COLO829 (cell line): ENCODE measurements at regions not wholly inside any gene's neighbourhood (a gene's known extent, or its start where the extent isn't known, plus 50 kb on each side); places are given as distances from the start of the nearest gene placed in this dataset.

Experiments used
- DNase-seq: peaks from one replicate; pipeline ENCODE4 v3.0.0; 2012; ENCODE audit warnings: low spot score

DNA sequence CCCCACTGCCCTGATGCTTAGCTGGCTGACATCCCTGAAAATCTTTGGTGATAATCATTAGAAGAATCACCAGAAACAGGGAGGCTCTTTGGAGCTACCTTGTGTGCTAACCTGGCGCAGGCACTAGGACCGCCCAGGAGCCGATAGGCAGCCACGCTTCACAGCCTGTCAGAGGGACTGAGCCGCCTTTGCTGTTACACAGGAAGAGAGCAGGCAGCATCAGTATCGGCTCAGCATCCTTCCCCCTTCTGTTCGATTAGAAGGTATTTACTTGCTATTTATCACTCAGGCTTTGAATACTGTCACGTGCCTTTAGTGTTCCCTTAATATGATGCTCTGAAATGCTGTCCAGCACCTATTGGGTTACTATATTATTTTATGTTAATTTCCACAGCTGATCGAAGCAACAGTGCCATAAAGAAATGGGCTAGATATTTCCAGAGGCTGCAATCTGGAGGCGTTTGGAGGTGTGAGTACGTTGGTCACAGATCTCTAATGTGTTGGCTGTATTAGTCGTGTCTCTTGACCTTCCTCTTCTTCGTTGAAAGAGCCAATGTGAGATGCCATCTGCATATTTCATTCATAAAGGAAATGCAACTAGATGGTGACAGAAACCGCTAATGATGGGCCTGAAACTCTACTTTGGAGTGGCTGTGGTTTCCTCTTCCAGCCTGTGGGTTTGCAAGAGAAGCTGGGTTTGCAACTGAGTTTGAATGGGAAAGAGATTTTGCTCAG, 110.4 kb upstream of the RAB27B start:
- no peak for DNase-seq

DNA sequence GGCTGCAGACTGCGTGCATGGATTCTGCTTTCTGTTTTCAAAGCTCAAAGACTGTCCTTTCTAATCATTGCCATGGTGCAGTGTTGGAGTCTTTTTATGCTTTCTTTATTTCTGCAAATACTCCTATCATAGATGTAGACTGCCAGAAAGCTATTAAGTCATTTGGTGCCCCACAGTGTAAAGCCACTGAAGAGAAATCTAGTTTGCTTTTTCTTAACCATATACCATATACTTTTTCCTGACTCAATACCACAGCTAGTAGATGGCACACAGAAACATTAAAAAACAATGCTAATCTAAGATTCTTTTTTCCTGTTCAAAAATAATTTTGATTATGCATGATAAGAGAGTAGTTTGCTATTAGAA, 109.9 kb upstream of the RAB27B start:
- DNase-seq, result no peak

DNA sequence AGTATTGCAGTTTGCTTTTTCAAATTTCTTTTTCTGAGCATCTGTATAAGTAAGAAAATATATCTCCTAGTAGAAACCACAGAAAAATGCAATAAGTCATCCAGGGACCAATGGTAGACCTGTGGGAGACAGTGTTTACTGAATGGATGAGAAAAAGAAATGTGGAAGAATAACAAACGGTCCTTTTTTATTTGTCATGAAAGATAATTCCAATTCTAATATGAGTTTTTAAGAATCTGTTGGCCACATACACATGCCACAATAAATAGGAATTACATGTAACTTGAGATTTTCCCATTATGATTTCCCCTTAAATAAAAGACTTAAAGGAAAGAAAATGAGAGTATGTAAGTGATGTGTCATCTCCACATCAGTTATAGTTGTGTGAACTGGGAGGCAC, 107.7 kb upstream of the RAB27B start:
- no peak for DNase-seq

DNA sequence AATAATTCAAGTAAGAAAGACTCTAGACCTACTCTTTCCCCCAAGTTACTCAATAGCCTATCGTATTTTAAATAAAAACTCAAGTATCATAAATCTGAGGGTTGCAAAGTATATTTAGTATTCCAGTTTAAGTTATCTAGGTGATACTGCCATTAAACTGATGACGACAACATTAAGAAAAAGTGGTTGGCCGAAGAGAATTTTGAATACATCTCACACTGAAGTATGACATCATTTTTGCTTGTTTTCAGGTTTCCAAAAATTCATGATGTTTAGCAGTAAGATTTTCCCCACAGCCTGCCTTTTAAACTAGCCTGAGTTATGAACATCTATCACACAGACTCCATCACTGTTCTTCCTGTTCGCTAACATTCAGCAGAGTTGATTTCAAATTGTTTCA, 102.1 kb upstream of the RAB27B start:
- DNase-seq, result no peak

DNA sequence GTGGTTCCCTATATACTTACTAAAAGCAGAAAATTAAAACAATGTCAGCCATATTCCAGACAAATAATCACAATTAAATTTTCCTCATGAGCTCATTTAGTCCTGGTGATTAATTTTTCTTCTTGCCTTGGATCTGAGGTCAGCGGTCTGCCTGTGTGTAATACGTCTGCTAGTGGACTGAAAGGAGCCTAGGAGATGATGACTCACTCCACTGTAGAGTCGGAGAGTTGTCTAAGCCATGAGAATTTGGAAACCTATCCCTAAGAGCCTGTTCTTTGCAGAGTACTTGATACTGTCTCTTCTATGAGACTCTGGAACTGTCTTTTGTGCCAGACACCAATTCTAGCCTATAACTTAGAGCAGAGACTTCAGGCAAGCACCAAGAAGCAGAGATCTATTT, 94.2 kb upstream of the RAB27B start:
- DNase-seq, result peak; percentile 13

DNA sequence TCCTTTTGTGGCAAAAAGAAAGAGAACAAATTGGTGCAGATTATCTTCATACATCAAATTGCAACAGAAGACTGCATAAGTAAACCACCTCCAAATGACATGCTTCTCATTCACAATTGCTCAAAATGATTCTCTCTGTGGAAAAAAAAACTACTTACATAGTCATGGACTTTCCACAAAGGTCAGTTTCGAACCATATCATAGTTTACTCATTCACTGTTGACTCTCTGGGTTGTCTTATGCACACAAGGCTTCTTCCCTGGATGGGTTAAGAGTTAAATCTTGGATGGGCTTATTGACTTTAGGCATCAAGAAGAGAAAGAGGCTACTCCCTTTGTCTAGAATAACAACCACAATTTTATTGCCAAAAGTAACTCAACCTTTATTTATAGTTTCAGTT, 91.3 kb upstream of the RAB27B start:
- DNase-seq, result no peak

DNA sequence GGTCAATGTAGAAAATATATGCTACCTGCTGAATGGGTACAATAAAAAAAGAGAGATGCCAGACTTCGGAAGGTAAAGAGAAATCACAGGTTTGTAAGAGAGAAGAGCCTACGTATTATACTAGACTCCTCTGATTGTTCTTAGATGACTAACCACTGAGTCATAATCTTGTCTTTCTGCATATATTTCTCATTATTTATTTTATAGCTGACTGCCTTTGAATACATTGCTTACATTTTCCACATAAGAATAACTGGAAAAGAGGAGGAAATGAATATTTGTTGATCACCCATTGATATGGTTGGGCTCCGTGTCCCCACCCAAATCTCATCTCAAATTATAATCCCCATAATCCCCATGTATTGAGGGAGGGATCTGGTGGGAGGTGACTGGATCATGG, 90.3 kb upstream of the RAB27B start:
- DNase-seq, result peak; percentile 42

DNA sequence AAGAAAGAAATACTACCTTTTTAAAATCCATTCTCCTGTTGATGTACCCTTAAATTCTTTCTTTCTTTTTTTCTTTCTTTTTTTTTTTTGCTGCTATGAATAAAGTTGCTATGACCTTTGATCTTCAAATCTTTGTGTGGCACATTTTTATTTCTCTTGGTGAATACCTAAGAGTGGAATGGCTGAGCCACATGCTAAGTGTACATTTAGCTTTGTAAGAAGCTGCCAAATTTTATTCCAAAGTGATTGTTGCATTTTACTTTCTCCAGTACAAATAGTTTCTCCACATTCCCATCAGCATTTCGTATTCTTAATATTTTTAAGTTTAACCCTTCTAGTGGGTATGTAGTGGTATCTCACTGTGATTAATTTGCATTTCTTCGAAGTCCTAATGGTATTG, 88.8 kb upstream of the RAB27B start:
- no peak for DNase-seq

DNA sequence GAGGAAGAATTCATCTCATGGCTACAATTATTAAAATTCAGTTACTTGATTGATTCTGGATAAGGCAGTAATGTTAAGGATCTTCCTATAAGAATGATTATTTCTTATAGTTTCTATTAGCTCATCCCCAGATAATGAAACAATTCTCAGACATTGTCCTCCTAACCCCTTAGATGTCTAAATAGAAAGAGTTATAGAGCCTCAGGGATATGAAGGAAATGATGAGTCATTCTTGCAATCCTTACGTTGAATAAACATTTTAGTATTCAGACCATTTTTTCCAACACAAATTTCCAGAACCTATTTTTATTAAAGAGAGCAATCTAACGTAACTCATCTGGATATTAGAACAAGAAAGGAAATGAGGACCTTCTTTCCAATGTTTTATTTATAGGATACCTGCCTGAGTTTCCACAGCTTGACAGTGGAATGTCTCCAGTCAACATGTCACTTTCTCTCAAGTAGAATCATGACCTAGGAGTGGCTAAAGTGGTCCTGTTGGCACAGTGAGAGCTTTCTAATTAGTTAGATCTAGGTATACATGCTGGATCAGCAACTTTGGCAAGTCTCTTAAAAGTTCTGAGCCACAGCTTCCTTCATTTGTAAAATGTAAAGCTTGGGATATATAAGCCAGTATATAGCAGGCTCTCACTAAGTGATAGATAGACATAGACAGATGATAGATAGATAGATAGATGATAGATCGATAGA, 88.0 kb upstream of the RAB27B start:
- DNase-seq, result peak; percentile 11

DNA sequence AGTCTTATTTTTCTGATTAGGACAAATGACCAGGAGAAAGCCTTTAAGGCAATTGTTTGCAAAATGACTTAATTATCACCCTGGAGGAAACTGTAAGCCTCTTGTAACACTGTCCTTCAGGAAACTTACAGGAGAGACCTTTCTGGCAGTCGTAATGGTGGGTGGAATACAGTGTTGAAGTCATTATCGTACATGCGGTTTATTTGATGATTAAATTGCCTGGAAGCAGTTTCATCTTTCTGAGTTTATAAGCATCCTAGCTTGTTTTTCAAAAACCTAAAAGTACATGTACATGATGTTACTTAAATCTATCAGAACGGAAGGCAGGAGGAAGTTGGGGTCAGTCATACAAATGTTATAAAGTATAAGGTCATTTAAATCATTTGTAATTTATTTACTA, 86.2 kb upstream of the RAB27B start:
- no peak for DNase-seq

DNA sequence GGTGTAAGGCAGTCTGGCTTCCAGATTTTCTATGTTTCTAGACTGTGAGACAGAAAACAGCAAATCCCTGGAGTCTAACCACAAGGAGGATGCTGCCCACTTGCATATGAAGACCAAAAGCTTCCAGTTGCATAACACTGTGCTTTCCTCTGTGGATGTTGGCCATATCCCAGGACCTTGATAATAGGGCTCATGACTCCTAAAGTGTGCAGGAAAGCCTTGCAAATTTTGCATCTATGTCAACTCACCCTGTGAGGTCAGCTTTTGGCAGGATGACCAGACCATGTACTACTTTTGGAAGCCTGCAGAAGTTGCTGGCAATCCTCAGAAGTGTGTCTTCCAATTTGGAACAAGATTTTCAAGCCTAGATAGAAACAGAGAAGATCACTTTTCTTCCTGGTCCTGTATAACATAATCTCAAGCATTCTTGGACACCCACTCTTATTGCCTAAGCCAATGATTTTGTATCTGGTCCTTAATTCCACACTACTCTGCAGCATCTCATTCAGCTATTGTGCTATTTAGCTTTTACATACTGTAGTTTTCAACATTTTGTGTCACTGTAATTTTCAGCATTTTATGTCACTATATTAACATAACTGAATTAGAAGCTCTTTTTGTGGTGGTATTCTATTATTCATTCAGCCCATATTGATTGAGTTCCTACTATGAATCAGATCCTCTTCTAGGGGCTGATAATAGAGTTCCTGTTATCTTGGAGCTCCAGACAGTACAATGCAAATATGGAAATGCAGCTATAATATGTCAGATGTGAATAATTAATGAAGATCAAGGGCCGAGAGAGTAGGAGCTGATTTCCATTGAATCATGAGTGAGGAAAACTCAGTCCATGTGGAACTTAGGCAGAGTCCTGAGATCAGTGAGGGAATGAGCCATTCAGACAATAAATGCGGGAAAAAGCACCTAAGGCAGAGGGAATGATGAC, 85.3 kb upstream of the RAB27B start:
- no peak for DNase-seq

DNA sequence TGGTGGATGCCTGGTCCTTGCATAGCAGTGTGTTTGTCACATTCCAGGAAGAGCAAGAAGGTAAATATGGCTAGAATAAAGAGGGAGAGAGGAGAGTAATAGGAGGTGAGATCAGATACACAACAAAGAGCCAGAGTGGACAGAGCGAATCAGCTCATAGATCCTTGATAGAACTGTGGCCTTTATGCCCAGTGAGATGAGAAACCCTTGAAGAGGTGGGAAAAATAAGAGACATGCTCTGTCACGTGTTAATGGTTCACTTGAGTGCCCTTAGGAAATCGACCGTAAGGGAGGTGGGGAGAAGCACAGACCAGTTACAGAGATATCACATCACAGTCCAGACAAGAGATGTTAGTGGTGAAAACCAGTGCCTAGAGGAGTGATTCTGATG, 84.7 kb upstream of the RAB27B start:
- DNase-seq, result no peak

DNA sequence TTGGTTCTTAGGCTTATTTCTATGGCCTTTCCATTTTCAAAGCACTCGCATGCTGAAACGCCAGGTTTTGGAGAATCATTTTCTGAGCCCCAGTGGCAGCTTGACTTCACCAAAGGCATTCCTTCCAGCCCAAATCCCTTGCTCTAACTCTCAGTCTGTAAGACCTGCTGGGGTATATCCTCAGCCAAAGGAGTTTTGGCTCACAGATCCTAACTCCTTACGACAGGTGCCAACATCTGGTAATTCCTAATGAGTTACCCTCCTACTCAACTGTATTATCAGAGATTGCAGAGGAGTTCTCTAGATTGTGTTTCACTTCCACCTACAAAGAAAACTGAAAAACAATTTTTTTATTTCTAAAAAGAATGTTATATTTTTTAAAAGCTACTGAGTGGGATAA, 79.0 kb upstream of the RAB27B start:
- no peak for DNase-seq

DNA sequence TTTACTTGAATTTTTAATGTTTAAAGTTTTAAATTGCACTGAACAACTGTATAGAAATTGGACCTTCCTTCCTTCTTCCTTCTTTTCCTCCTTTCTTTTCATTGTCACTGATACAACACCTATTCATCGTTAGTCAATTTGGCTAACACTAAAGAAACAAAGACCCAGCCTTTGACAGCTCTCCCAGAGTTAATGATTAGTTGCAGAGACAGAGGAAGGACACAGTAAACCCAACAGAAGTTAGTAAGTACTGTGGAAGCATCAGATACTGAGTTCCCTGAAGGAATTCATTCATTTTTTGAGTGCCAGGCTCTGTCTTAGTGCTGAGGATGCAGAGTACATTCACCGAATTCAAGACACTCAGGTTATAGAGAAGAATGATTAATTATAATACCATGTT, 77.9 kb upstream of the RAB27B start:
- DNase-seq, result no peak

DNA sequence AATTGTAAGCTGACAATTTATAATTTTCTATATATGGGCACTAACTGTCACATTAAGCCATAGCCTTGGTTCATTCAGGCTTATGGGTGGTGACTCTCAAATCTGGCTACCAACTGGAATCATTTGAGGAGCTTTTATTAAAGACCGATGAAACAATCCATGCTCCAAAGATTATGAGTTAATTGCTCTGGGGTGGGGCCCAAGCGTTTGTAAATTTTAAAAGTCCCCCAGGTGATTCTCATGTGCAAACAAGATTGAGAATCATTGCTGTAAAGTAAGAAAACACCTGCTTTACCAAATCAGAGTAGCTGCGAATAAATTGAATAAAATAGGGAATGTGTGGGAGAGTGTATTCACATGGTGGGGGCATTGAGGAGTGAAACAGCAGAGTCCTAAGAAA, 76.1 kb upstream of the RAB27B start:
- no peak for DNase-seq

DNA sequence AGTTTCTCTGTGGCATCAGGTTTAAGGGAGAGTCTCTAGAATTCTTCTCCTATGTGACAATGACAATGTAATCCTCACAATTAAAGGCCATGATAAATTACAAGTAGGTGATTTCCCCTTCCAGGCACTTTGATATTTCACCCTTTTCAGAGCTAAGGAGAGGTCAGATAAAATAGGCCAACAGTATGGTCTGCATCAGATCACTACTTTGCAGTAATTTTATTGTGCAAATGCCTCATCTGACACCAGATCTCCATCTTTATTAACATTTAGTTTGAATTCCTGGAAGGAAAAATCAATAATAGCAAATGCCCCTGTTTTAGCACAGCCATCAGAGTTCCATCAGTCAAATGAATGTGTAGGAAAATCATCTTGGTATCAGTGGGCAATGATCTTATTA, 72.8 kb upstream of the RAB27B start:
- DNase-seq, result no peak

DNA sequence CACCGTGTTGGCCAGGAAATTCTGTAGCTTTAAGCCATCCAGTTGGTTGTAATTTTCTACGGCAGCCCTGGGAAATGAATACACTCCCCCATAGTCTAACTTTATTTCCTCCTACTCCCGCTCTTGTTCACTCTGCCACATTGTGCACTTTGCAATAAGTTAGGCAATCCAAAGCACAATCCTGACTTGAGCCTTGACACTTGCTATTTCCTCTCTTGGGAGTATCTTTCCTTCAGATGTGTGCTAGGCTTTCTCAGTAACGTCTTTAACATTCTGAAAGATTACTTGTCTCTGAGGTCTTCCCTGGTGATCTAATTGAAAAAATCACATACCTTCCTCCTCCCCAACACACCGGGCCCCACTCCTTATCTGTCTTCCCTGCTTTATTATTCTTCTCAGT, 65.9 kb upstream of the RAB27B start:
- DNase-seq, result no peak

DNA sequence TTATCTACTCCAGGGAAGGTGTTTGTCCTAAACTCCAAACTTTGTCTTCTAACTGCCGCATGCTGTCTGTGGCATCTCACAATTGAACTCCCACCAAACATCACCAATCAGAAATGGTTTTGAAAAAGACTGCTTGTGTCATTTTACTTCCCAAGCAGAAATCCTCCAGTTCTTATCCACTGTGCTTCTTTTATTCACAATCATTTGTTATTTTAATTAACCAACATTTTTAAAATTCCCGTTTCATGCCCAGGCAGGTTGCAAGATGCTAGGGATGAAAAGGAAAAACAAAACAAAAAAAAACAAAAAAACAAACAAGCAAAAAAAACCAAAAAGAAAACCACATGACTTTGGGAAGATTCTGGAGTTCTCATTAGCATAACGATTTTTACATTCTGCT, 63.5 kb upstream of the RAB27B start:
- DNase-seq, result no peak

DNA sequence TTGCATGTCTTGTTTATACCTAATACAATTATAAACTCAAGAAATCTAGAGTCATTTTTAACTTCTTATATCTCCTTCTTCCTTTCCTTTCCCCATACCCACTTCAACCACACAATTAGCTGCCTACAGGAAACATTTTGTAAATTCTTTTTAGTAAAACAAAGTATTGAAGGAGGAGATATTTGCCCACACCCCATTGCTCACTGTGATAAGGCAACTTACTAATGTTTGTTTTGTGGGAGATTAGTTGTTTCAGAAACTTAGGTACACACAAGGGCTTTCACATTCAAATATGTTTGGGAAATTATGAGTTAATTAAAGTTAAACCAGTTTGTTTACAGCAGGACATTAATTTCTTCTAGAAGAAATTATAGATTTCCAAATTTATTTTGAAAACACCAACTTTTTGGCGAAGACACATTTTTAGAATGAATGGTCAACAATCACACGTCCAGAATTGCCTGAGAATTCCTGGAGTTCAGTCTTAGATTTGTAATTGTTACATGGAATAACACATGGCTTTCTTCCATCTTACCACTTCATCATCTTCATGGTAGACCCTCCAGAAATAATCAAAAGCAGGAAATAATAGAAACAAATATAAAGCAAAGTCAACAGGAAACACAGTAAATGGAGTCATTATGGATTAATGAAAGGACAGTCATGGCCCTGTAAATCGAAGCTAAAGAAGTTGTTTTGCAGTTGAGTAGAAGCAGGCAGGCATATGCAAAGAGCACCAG, 62.5 kb upstream of the RAB27B start:
- DNase-seq, result no peak

DNA sequence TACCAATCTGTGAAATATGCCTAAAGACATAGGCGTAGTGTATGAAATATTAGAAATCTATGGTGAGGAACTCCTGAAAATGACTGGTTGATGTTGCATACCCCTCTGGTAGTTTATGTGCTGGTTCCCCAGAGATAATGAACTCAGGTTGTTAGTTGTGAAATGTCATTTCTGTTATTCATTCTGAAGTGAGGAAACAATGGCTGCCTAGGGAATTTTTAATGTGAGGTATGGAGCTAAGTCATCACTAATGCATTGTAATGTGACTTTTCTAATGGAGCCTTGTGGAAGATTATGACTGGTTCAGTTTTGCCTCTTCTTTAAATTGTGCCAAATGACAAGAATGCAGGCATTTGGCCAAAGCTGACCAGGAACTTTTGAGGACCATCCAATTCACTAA, 61.6 kb upstream of the RAB27B start:
- DNase-seq, result no peak

DNA sequence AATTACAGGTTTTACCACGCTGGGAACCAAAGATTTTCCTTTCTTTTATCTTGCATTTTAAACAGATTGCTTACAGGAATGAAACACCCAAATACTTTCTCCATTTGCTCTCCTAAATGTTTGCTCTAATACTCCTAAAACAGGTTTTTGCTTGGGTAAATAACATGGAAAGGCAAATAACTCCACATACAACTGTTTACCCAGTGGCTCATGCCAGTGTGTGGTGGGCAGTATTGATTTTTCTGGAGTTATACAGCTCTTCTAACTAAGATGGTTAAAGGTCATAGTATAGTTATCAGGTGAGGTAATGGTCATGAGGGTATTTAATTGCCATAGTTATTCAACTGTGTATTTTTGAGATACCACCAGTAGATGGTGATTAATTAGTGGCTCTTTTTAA, 61.2 kb upstream of the RAB27B start:
- DNase-seq, result no peak
